ENCODE measurements at regions not wholly inside any gene's neighbourhood (a gene's known extent, or its start where the extent isn't known, plus 50 kb on each side); places are given as distances from the start of the nearest gene placed in this dataset.

DNA sequence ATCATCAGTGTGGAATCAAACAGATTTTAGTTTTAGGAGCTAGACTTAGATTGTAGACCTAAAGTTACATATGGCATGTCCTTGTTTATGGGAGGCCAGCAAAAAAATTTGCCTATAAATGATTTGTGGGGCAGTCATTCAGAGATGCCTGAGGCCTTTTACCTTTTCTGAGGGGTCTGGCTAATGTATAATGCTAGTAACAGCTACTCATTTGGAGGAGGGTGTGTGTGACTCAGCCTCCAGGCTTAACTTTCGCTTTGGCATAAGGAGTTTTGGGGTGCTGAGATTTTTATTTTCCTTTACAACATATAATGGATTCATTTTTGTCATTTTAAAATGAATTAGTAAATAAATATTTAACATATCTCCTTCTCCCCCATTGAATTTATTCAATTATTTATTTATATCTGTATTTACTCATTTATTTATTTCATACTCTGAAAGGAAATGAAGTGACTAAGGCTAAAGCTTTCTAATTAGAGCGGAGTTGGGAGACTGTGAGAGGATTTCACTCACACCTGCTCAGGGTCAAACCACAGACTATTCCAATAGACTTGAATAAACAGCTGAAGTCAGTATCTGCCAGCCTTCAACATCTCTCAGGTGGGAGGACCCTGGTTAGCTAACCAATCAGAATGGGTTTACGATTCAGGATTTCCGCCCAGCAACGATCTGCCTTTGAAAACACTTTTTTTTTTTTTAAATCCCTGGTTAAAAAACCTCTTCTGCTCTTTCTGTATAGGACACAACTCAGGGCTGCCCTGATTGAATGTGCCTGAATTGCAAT, 487.5 kb upstream of the SGCD start:
- DNase-seq (ENCODE audit: low read depth), result no peak

DNA sequence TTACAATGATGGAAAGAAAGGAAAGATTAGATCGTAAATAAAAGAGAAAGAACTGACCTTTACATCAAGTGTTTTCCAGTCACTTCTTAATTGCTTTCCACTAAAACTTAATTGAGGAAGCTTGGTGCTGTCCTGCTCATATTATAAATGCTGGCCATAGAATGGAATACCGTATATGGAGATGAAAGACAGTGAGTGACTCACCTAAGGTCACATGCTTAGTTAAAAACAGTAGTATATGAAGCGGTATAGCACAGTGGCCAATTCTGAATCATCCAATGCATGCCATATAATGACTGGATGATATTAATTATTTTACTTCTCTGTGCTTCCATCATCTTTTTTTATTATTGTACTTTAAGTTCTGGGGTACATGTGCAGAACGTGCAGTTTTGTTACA, 482.4 kb upstream of the SGCD start:
- no peak for DNase-seq (ENCODE audit: low read depth)

DNA sequence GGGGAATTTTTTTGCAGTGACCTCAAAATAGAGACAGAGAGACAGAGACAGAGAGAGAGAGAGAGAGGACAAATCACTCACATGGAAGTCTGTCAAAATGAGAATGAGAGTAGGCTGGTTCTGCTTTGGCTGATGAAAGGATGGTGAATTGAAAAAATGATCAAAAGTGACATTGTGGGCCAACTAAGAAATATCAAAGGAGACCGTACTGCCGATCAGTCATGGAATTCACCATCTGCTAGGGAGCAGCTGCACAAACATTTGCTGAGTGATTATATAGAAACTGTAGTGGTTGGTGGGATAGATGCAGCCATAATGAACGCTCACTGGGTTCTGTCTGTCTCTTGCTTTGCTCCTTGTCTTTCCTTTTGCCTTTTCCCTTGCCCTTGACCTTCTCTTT, 476.6 kb upstream of the SGCD start:
- DNase-seq (ENCODE audit: low read depth), result no peak

DNA sequence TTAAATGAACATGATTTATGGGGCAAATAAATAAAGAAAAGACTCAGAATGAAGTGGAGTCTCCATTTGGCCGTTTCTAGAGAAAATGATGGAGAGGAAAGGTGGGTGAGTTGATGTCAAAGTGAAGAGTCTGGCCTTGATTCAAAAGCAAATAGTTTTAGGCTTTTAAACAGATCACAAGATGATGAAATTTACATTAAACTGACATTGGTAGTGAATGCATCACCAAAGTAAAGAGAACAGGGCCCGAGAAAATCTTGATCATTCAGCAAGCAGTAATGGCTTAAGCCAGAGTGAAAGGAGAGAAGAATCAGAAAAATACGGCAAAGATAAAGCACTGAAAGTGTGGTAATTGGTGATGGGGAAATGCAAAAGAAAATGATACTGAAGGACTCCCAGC, 460.0 kb upstream of the SGCD start:
- no peak for DNase-seq (ENCODE audit: low read depth)

DNA sequence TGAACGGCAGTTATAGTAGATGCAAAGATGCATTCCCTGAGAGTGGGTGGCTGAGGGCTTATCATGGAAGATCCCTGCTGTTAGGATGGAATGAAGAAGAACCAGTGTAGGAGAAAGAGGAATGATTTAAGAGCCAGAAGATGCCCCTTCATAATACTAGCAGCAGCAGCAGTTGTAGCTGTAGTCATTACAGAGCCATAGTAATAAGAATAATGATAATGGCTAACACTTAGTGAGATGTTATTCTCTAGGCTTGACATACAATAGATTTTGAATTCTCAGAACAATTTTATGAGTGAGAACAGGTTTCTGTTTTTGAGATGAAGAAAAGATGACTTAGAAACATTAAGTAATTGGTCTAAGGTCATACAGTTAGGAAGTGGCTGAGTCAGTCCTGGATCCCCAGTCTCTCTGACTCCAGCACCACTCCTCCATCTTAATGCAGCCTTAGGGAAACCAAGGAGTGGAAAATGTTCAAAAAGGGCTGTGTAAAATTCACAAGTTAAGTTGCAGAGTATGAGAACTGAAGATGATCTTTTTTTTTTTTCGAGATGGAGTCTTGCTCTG, 459.4 kb upstream of the SGCD start:
- no peak for DNase-seq (ENCODE audit: low read depth)

DNA sequence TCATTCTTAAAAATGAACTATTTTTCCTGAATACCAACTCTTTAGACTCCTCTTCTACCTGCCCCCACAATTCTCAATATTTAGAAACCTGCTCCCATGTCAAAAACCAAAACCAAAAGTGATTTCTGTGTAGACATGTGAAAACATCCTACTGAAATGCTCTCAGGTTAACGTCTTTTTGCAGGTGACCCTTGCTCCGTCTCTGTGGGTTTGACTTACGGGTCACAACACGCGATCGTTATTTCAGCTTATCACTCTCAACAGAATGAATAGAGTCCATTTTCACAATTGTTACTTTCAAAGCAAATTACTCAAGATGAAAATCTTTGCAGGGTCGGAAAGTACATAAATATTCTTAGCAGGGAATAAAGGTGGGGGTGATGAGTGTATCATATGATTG, 456.3 kb upstream of the SGCD start:
- DNase-seq (ENCODE audit: low read depth), result no peak

DNA sequence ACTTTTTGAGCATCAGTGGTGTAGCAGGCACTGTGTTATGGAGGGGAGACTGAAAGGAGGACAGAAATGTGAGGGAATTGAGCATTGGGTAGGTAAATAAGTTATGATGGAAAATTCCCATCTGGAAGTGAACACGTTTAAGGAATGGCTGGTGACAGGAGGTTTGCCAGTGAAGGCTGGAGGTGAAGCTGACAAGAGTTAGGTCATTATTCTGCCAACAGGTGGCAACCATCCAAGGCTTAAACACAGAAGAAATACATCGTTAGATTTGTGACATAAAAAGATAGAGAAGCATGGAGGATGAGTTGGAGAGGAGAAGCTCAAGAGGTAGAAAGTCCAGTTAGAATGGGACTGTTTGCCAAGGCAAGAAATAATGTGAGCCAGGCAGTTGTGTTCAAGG, 455.3 kb upstream of the SGCD start:
- DNase-seq (ENCODE audit: low read depth), result no peak

DNA sequence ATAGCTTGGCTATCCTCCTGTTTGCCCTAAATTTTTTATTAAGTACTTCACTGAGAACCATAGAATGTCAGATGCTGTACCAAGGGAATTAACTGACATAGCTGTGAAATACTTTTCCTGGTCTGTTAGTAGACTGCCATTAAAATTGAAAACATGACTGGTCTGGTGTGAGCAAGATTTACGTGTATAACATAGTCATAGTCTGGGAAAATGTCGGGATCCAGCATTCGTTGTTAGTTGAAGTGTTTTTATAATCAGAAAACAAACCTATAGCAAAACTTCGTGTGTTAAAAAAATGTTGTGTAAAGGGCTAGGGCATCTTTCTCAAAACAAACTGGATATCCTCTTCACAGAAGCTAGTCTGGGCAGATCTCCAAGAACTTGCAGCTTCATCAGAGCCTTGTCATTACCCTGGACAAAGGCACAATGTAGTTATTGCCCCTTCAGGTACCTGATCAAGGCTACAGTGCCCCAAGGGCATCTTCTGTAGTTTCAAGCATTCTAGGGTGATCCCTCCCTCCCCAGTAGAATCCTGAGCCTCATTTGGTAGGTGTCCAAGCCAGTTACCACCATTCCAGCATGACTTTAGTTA, 454.2 kb upstream of the SGCD start:
- DNase-seq (ENCODE audit: low read depth), result no peak

DNA sequence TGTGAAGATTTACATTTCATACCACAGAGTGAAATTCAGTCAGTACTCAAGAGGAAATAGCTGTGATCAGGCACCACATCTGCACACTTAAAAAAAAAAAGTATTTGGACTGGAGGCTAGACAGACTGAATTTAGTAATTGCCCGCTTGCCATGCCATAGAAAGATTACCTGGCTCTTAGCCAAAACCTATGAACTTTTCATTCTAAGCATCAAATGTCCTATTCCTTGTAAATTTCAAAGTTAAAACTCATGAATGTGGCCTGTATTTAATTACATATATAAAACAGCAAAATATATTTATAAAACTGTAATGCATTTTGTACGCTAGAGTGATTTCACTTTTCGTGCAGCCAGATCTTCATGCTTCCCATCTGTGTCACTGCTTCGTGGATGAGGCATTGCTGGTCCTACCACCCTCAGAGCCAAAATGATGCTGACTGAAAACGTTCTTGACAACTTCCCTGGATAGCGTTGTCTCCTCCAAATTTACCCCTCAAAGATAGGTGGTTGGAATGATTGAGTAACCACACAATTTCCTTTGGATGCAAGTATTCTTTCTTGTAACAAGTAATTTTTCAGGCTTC, 447.9 kb upstream of the SGCD start:
- DNase-seq (ENCODE audit: low read depth), result no peak

DNA sequence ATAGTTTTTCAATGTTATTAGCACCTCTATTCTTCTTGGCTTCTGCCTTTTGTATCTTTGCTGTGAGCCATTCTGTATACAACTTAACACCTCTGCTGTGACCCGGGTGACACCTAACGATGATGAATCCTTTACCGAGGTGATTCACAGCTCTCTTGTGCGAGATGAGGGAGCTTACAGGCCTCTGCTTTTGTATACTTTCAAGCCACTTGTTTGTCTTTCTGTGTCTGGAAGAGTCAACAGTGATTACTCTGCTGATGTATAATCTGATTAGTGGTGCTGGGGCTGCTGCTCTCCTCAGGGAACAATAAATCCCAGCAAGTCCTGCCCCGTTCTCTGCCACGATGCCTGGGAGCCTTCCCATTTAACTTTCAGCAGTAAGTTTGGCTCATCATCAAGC, 442.9 kb upstream of the SGCD start:
- no peak for DNase-seq (ENCODE audit: low read depth)

DNA sequence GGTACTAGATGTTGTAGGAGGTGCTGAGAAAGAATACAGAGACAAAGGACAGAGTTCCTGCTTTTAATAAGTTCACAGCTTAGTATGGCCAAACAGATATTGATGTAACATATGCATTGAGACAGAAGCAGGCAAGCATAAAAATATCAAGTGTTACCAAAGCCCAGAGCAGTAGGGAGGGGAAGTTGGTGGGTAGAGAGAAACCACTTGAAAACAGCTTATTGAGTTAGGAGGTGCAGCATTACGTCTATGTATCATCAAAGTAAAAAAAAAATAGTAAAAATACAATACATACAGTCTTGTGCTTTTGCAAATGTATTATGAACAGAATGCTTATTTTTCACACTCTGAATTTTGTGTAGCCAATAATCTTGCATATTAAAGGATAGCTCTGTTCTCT, 441.8 kb upstream of the SGCD start:
- no peak for DNase-seq (ENCODE audit: low read depth)

DNA sequence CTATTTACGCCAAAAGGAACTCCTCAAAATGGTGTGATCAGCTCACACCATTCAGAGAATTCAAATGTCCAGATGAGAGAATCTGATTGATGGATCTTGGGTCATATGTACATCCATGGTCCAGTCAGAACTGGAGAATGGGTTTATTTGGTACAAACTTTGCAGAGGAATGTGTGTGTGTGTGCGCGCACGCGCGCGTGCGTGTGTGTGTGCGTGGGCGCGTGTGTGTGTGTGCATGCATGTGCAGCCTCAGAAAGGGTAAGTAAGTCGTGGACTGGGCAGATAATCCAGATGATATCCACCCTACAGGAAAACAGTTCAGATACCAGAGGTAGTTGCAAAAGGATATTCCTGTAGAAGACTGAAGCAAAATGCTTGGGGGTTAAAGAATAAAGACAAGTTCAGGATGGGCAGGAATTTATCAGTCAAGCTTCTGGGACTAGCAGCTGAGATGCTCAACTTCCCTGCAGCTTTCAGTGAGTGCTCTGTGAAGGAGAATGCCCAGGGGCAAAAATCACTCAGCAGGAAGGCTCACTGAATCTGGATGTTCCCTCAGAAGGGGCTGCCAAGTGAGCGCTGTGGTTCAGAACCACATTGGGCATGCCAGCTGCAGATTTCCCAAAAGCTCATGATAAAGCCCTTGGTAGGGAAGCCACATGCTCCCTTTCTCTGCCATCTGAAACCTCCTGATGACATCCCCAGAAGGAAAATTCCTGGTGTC, 440.5 kb upstream of the SGCD start:
- DNase-seq (ENCODE audit: low read depth), result no peak

DNA sequence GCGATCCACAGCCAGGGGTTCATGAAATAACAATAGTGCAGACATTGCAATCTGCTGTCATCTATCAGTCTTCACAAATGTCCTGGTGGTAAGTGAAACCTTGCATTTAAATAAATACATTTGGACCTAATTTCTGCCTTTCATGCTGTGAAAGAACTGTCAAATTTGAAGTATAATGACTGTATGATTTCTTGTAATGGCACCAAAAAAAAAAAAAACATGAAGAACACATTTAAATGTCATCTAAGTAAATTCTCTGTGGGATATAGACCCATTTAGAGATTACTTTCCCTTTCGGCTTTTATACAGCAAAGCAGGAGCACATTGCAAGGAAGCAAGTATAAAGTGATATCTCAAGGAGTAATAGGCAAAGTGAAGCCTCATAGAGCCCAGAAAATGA, 431.5 kb upstream of the SGCD start:
- no peak for DNase-seq (ENCODE audit: low read depth)

DNA sequence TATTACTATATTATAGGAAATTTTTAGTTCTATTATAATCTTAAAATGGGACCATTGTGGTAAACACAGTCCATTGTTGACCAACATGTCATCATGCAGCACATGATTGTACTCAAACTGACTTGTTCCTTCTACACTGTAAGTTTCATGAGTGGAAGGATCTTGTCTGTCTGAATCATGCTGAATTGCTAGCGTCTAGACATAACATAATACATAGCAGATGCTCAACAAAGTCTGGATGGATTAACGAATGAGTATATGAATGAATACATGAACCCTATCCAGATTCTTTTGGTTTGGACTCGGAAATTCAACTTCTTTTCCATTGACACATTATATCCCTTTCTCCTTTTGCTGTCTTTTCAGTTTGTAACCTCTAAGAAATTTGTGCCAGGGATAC, 429.2 kb upstream of the SGCD start:
- no peak for DNase-seq (ENCODE audit: low read depth)

DNA sequence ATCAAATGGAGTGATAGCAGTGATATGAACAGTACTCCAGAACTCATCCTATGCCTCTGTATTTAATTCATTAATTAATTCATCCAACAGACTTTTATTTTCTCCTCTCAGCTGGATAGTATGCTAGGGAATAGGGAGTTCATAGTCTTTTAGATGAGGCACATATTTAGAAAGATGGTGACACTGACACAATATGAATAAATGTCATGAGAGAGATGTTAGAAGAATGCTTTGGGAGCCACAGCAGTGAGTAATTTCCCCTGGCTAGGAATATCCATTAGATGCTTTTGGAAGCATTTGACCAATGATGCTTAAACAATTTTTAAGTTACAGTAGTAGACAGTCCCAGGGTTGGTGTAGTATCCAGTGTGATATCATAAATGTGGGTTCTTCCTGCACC, 428.7 kb upstream of the SGCD start:
- no peak for DNase-seq (ENCODE audit: low read depth)

DNA sequence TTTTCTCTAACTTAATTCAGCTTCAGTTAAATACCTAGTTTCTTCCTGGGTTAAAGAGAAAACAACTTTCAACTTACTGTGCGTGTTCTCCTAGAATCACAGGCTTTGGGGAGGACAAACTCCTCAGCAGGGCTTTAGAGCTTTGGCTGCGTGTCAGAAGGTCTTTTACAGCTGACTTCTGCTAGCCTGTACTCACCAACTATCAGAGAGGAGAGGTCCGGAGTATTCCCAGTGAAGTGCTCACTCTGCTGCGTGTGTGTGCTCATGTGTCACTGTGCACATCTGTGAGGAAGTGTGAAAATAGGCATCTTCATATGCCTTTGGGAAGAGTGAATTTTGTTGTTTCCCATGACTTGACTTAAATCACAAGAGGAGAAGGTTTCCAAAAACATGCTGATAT, 423.2 kb upstream of the SGCD start:
- no peak for DNase-seq (ENCODE audit: low read depth)

DNA sequence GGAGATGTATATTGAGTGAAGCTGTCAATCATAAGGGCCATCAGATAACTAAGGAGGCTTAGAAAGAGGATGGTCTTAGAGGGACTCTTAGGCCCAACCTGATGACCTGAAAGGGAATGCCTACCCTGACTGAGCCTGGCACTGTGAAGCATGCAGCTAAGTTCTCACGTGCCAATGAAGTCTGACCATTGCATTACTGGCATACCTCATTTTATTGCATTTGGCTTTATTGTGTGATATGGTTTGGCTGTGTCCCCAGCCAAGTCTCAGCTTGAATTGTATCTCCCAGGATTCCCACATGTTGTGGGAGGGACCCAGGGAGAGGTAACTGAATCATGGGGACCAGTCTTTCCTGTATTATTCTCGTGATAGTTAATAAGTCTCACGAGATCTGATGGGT, 421.6 kb upstream of the SGCD start:
- no peak for DNase-seq (ENCODE audit: low read depth)

DNA sequence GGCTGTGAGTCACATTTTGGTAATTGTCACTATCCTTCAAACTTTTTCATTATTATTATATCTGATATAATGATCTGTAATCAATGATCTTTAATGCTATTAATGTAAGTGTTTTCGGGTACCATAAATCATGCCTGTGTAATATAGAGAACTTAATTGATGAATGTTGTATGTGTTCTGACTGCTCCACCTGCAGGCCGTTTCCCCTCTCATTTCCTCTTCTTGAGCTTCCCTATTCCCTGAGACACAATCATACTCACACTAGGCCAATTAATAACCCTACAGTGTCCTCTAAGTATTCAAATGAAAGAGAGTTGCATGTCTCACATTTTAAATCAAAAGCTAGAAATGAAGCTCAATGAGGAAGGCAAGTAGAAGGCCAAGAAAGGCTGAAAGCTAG, 420.9 kb upstream of the SGCD start:
- DNase-seq (ENCODE audit: low read depth), result no peak

DNA sequence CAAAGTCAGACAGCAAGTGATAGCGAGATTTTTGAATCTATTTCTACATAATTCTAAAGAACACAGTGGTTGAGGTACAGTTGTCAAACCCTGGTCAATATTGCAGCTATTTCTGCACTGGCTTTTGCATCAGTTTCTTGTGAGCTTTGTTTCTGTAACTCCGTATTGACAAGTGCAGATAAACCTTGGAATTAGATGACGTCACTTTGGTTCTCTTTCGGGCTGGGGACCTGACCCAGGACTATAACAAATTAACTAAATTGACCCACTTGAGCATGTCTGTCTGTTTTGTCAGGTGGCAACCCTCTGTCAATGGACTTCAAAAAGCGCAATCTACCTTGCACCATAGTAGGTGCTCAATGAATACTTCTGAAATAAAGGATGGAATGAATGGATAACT, 418.4 kb upstream of the SGCD start:
- DNase-seq (ENCODE audit: low read depth), result no peak

DNA sequence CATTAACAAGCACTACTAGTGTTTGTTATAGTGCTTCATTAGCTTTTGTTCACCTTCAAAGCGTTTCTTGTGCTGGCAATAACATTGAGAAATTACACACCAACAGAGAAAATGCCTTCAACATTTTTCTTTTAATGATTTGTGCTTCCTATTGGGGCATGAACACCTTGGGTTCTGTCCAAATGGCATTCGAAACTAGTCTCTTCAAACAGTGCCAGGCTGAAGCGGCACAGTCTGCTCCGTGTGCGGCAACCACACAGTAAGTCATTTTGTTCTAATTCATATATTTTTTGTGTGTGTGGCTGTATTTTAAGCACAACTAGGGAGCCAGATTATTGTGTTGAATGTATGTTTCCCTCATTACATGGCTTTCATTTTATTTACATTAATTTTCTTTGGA, 414.7 kb upstream of the SGCD start:
- DNase-seq (ENCODE audit: low read depth), result no peak

DNA sequence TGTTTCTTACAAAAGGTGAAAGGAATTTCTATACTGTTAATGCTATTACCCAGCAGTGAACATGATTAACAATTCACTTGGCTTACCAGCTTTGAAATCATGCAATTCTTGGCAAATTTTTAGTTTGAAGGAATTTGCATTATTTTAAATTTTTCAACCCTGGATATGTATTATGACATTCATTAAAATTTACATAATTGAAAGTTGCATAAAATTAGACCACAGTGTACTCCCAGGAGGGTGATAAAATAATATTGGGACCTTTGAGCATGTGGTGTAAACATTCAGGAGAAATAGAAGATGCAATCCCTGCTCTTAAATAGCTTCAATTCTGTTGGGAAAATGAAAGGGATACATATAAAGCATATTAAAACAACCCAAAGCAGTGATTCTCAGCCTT, 412.2 kb upstream of the SGCD start:
- no peak for DNase-seq (ENCODE audit: low read depth)

DNA sequence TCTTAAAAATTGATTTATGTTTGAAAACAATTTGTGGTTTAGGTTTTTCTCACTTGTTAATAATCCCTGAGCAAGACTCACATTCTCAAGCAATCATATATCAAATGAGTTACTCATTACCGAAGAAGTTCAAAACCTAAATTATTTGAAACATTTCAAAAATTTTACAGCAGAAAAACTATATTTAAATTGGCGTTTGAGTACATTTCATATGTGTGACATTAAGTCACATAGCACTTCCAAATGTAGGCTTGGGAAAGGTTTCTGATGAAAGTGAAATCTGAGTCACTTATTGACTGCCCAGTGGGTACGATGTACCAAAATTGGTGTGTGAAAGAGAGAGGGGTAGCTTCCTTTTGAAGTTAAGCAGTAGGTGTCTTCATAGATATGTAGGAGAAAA, 411.4 kb upstream of the SGCD start:
- DNase-seq (ENCODE audit: low read depth), result no peak

DNA sequence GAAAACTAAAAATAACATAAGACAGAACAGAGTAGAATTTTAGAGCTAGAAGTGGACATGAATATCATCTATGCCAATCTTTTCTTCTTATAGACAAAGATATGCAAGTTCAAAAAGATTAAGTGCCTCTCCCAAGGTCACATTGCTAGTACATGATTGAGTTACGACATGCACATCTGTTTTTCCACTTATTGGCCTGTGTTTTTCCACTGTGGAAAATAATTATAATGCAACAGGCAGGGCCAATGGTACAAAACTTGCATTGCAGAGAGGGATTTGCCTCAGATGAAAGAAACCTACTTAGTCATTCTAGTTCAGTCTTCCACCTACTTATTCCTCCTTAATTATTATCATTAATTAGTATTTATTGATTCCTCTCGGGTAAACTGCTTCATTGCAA, 407.8 kb upstream of the SGCD start:
- DNase-seq (ENCODE audit: low read depth), result peak; percentile 84
